K562 (cell line): ENCODE measurements at regions not wholly inside any gene's neighbourhood (a gene's known extent, or its start where the extent isn't known, plus 50 kb on each side); places are given as distances from the start of the nearest gene placed in this dataset.
A peak's percentile ranks its signal among the peaks of the same experiment; 100 is the strongest.

Experiments used
- ATAC-seq: fragments of 200-7000 bp; cut with Tn5 transposase; 3 replicates; pipeline ENCODE4 v1.9.1; 2020; ENCODE audit warnings: moderate library complexity
- BruUV-seq: library from RNA; stranded (reverse); fragments of 400-500 nt; replicated peaks from 2 replicates; lab custom pipeline; 2021; lab: Mats Ljungman, UMichigan
- CTCF ChIA-PET: fragments of 300-600 bp; formaldehyde crosslinking; extraction: SDS; loops from one replicate; lab custom pipeline; 2021; ENCODE audit warnings: low intra/inter-chr PET ratio; lab: Yijun Ruan, JAX
- POLR2A ChIA-PET: fragments of 300-600, 350-650 bp; sonication (Branson Sonifier 250); formaldehyde crosslinking; extraction: SDS; loops from one replicate; lab custom pipeline; 2021; ENCODE audit warnings: antibody characterized with exemption, inconsistent platforms; lab: Yijun Ruan, JAX
- DNase-seq, 4 experiments: peaks; one replicate each; pipeline versions ENCODE4 v3.0.0 to v3.0.0-alpha.2; 2011 to 2018; ENCODE audit warnings: low spot score in 3 of 4, mixed read lengths in 3 of 4; ENCODE audit errors: extremely low read depth in 1 of 4
- FAIRE-seq: peaks from 2 replicates; lab custom pipeline; 2011; peaks lifted over from hg19 to GRCh38; lab: Jason Lieb, UNC
- H2AFZ ChIP-seq: 2 replicates; pipeline ENCODE4 v1.6.0; 2011; ENCODE audit warnings: low read depth, low read length, control low read depth, inconsistent platforms
- H3K27ac ChIP-seq: fragments of 200-600 bp; 3 replicates; pipeline ENCODE4 v1.8.0; 2011; ENCODE audit warnings: low read depth, mild to moderate bottlenecking, control low read depth, inconsistent platforms, low read length, moderate library complexity, mixed read lengths; ENCODE audit errors: extremely low read depth
- H3K27me3 ChIP-seq, 2 experiments: fragments of 300-600 bp in 1 of 2; 2 replicates in 1 of 2; 3 replicates in 1 of 2; pipeline versions ENCODE4 v1.6.0 to v1.8.0; 2011; ENCODE audit warnings: inconsistent platforms in 2 of 2, low read length in 2 of 2, mild to moderate bottlenecking in 1 of 2, mixed read lengths in 1 of 2, moderate library complexity in 1 of 2; ENCODE audit not compliant: control insufficient read depth in 2 of 2, insufficient read depth in 2 of 2
- H3K36me3 ChIP-seq: fragments of 300-600 bp; 3 replicates; pipeline ENCODE4 v1.8.0; 2011; ENCODE audit warnings: mild to moderate bottlenecking, low read length, inconsistent platforms; ENCODE audit not compliant: control insufficient read depth, insufficient read depth
- H3K4me1 ChIP-seq, 2 experiments: fragments of 200-600 bp in 1 of 2; replicated peaks in 1 of 2; 2 replicates in 1 of 2; 3 replicates in 1 of 2; pipeline versions ENCODE4 v1.5.1 to v1.8.0; 2011; ENCODE audit warnings: inconsistent platforms in 2 of 2, low read length in 2 of 2, mild to moderate bottlenecking in 1 of 2, mixed read lengths in 1 of 2, moderate library complexity in 1 of 2; ENCODE audit not compliant: control insufficient read depth in 2 of 2, insufficient read depth in 2 of 2
- H3K4me2 ChIP-seq: 2 replicates; pipeline ENCODE4 v1.6.1; 2011; ENCODE audit warnings: low read length, control low read depth, inconsistent platforms, mixed read lengths; ENCODE audit not compliant: insufficient read depth
- H3K4me3 ChIP-seq: fragments of 200-600 bp; sonication (generic), shearing (Covaris generic); 2 replicates; pipeline ENCODE4 v1.5.1; 2016; ENCODE audit warnings: control low read depth, inconsistent platforms
- H3K79me2 ChIP-seq: fragments of 200-600 bp; 3 replicates; pipeline ENCODE4 v1.8.0; 2011; ENCODE audit warnings: low read length, inconsistent platforms; ENCODE audit not compliant: control insufficient read depth, insufficient read depth
- H3K9ac ChIP-seq, 2 experiments: 2 replicates each; pipeline versions ENCODE4 v1.6.0 to v1.6.1; 2011; ENCODE audit warnings: low read depth in 2 of 2, low read length in 2 of 2, control low read depth in 1 of 2, inconsistent platforms in 1 of 2, mild to moderate bottlenecking in 1 of 2, mixed read lengths in 1 of 2; ENCODE audit not compliant: insufficient read depth in 1 of 2
- H3K9me1 ChIP-seq: one replicate; pipeline ENCODE4 v1.6.0; 2011; ENCODE audit warnings: inconsistent platforms, mild to moderate bottlenecking, low read length, moderate library complexity; ENCODE audit not compliant: control insufficient read depth, insufficient read depth
- H3K9me3 ChIP-seq: replicated peaks from 2 replicates; pipeline ENCODE4 v1.5.1; 2011; ENCODE audit warnings: low read depth, low read length, inconsistent platforms; ENCODE audit not compliant: control insufficient read depth, insufficient read depth
- H4K20me1 ChIP-seq: replicated peaks from 2 replicates; pipeline ENCODE4 v1.6.1; 2011; ENCODE audit warnings: low read length, inconsistent platforms, mixed read lengths; ENCODE audit not compliant: control insufficient read depth, insufficient read depth
- DACH1 ChIP-seq: fragments of 450-650 bp; IDR thresholded peaks from 2 replicates; pipeline ENCODE4 v1.6.1; 2018; ENCODE audit not compliant: partially characterized antibody
- KDM1A ChIP-seq, 2 experiments: fragments of 450-650 bp; IDR thresholded peaks; 2 replicates each; pipeline ENCODE4 v1.6.1; 2016; ENCODE audit warnings: mild to moderate bottlenecking in 2 of 2
- NFIC ChIP-seq: fragments of 450-650 bp; IDR thresholded peaks from 2 replicates; pipeline ENCODE4 v1.6.1; 2017; ENCODE audit warnings: mild to moderate bottlenecking, inconsistent platforms
- POU5F1 ChIP-seq: fragments of 150-350 bp; IDR thresholded peaks from 2 replicates; pipeline ENCODE4 v1.6.1; 2014; ENCODE audit warnings: borderline replicate concordance, low read length, low read depth, mild to moderate bottlenecking; ENCODE audit not compliant: partially characterized antibody
- SAFB ChIP-seq: fragments of 200-400 bp; formaldehyde crosslinking; IDR thresholded peaks from 2 replicates; pipeline ENCODE4 v1.6.1; 2017; ENCODE audit warnings: low read depth, low read length, borderline replicate concordance
- SMC3 ChIP-seq: conservative IDR thresholded peaks from 2 replicates; pipeline ENCODE4 v1.6.1; 2011; ENCODE audit warnings: low read depth, low read length, improper control_type of control experiment; ENCODE audit not compliant: insufficient read depth
- WGBS: fragments of 100-300 bp; shearing (Covaris generic); methylation state at CpG from one replicate; pipeline ENCODE4 v1.1.6; 2016; ENCODE audit warnings: low coverage, mixed read lengths; ENCODE audit not compliant: insufficient coverage; ENCODE audit errors: missing lambda C conversion rate; 5-methylcytosine and 5-hydroxymethylcytosine counted together
- in situ Hi-C: fragments of 300-500 bp; cut with MboI; formaldehyde crosslinking; loops from 4 replicates; pipeline ENCODE4 v1.15.0; 2018; ENCODE audit warnings: inconsistent platforms, mixed read lengths
- intact Hi-C: fragments of 100-400 bp; cut with micrococcal nuclease; formaldehyde crosslinking; loops from 2 replicates; pipeline ENCODE4 v1.14.2; 2022
- TF ChIP-seq, protein P1 (sequence below): fragments of 250-450 bp; sonication (Bioruptor Pico); IDR thresholded peaks from 2 replicates; pipeline ENCODE4 v1.8.0; 2021; ENCODE audit warnings: moderate library complexity, mild to moderate bottlenecking, inconsistent platforms

DNA sequence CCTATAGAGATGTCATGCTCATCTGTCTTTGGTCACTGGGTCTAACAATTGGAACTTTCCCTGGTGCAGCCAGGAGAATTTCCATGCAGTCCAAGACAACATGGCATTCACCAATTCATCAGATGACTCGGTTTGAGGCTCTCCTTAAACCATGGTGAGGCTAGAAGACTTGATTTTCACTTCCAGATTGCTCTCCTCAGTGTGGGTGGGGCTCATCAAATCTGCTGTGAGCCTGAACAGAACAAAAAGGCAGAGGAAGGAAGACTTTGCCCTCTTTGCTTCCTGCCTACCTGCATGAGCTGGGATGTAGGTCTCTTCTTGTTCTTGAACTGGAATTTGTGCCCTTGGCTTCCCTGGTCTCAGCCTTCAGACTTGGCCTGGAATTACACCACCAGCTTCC lies 203.4 kb upstream of the TRIB2 start (continued):
- TF ChIP-seq, protein P1, sequence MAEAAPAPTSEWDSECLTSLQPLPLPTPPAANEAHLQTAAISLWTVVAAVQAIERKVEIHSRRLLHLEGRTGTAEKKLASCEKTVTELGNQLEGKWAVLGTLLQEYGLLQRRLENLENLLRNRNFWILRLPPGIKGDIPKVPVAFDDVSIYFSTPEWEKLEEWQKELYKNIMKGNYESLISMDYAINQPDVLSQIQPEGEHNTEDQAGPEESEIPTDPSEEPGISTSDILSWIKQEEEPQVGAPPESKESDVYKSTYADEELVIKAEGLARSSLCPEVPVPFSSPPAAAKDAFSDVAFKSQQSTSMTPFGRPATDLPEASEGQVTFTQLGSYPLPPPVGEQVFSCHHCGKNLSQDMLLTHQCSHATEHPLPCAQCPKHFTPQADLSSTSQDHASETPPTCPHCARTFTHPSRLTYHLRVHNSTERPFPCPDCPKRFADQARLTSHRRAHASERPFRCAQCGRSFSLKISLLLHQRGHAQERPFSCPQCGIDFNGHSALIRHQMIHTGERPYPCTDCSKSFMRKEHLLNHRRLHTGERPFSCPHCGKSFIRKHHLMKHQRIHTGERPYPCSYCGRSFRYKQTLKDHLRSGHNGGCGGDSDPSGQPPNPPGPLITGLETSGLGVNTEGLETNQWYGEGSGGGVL (CRISPR knock-in tag), result no peak
- TF ChIP-seq SMC3, result no peak
- no peak for TF ChIP-seq POU5F1

DNA sequence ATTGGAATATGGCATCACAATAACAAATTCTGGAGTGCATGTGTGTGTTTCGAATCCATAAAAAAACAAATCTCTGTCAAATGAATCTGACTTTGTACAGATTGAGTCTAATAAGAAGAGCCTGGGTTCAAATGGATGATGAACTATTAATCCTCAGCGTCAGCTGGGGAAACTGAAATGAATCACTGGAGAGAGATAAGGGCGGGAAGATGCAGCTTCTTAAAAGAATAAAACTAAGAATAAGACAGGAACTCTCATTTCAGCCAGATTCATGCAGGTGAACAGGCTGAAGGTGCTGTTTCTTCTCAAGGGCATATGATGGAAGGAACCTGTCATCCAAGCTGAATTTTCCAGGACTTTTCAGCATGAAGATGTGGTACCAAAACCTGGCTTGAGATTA lies 202.6 kb upstream of the TRIB2 start:
- ChIA-PET CTCF (no interaction called here), POLR2A (interaction anchor here (1.2 kb wide), 1 partner anchor 21 kb away, joined by 3 read pairs; no protein-coding TSS in a partner anchor)
- FAIRE-seq (no peak), DNase-seq (no peak), ATAC-seq (no peak)
- no peaks in the 10 kb centered on the region for H3K27me3 ChIP-seq
- H3K27ac ChIP-seq, result no peak overlapping the region
- no peaks in the 10 kb centered on the region for H4K20me1 ChIP-seq
- H3K4me3 ChIP-seq, result no peak overlapping the region
- no TSS peak for BruUV-seq
- no peaks in the 10 kb centered on the region for H3K79me2 ChIP-seq
- H3K4me1 ChIP-seq, result peaks cover 0 to 15% of the 10 kb centered on the region in 2 experiments; a peak in 4 of 5 replicates
- H3K36me3 ChIP-seq, result no peaks in the 10 kb centered on the region
- H2AFZ ChIP-seq, result no peak overlapping the region
- in situ Hi-C loops (no loop called here), intact Hi-C loops (loop anchor here (2.0 kb wide), 1 partner anchor 61 kb away; no protein-coding TSS in a partner anchor)
- H3K9me1 ChIP-seq, result no peaks in the 10 kb centered on the region
- 28% methylated on average over 3 of the region's 3 CpGs for WGBS
- TF ChIP-seq KDM1A (IDR thresholded peaks at IDR 0.05) (0 out of 4 replicates have a peak, but pooled peaks of 1 of the 2 experiments have one; percentile 26), DACH1 (peak; percentile 14), NFIC (no peak), SAFB (no peak)
- no peak overlapping the region for H3K9ac ChIP-seq
- H3K9me3 ChIP-seq, result no peaks in the 10 kb centered on the region
- H3K4me2 ChIP-seq, result peak overlapping the region; percentile 52; the same call in 1 of the 2 replicates
